H9 (cell line): ENCODE measurements at regions not wholly inside any gene's neighbourhood (a gene's known extent, or its start where the extent isn't known, plus 50 kb on each side); places are given as distances from the start of the nearest gene placed in this dataset.

ENCODE experiments used
- DNase-seq: peaks from one replicate; pipeline ENCODE4 v3.0.0-alpha.2; 2017
- H2AFZ ChIP-seq: one replicate; pipeline ENCODE4 v1.6.1; 2013; ENCODE audit warnings: mild to moderate bottlenecking, low read length, control low read depth, moderate library complexity
- H2AK5ac ChIP-seq: 2 replicates; pipeline ENCODE4 v1.6.1; 2013; ENCODE audit warnings: low read length, control low read depth, mixed read lengths; ENCODE audit not compliant: insufficient read length
- H2BK120ac ChIP-seq: one replicate; pipeline ENCODE4 v1.6.1; 2013; ENCODE audit warnings: low read depth, mild to moderate bottlenecking, low read length, control low read depth, inconsistent platforms; ENCODE audit not compliant: poor library complexity, severe bottlenecking
- H2BK12ac ChIP-seq: 2 replicates; pipeline ENCODE4 v1.6.1; 2013; ENCODE audit warnings: low read length, control low read depth, mixed read lengths, low read depth; ENCODE audit not compliant: insufficient read length
- H2BK15ac ChIP-seq: 2 replicates; pipeline ENCODE4 v1.6.1; 2013; ENCODE audit warnings: low read depth, low read length, control low read depth
- H2BK20ac ChIP-seq: one replicate; pipeline ENCODE4 v1.6.1; 2013; ENCODE audit warnings: low read depth, mild to moderate bottlenecking, low read length, control low read depth, inconsistent platforms; ENCODE audit not compliant: poor library complexity, severe bottlenecking
- H2BK5ac ChIP-seq: 2 replicates; pipeline ENCODE4 v1.6.1; 2013; ENCODE audit warnings: low read length, control low read depth, mixed read lengths; ENCODE audit not compliant: insufficient read length
- H3K14ac ChIP-seq: 2 replicates; pipeline ENCODE4 v1.6.1; 2013; ENCODE audit warnings: low read length, control low read depth; ENCODE audit not compliant: insufficient read depth
- H3K18ac ChIP-seq: 2 replicates; pipeline ENCODE4 v1.6.1; 2013; ENCODE audit warnings: low read depth, mild to moderate bottlenecking, mixed read lengths, low read length, control low read depth; ENCODE audit not compliant: insufficient read length
- H3K23ac ChIP-seq: 2 replicates; pipeline ENCODE4 v1.6.1; 2013; ENCODE audit warnings: low read length, control low read depth, mixed read lengths, low read depth; ENCODE audit not compliant: insufficient read length
- H3K23me2 ChIP-seq: 2 replicates; pipeline ENCODE4 v1.6.1; 2013; ENCODE audit warnings: low read depth, mild to moderate bottlenecking, mixed read lengths, low read length, control low read depth; ENCODE audit not compliant: insufficient read length, poor library complexity, severe bottlenecking
- H3K27ac ChIP-seq: 2 replicates; pipeline ENCODE4 v1.5.1; 2013; ENCODE audit warnings: low read length, control low read depth, mixed read lengths, low read depth; ENCODE audit not compliant: insufficient read length
- H3K27me3 ChIP-seq: 2 replicates; pipeline ENCODE4 v1.6.1; 2013; ENCODE audit warnings: low read length, control low read depth, inconsistent platforms; ENCODE audit not compliant: insufficient read depth
- H3K4ac ChIP-seq: 2 replicates; pipeline ENCODE4 v1.6.1; 2013; ENCODE audit warnings: low read depth, mild to moderate bottlenecking, control low read depth, inconsistent platforms, low read length, moderate library complexity
- H3K4me1 ChIP-seq: 2 replicates; pipeline ENCODE4 v1.6.1; 2013; ENCODE audit warnings: low read length, control low read depth, inconsistent platforms; ENCODE audit not compliant: insufficient read depth
- H3K4me2 ChIP-seq: 2 replicates; pipeline ENCODE4 v1.6.1; 2013; ENCODE audit warnings: low read length, control low read depth, mixed read lengths; ENCODE audit not compliant: insufficient read length, insufficient read depth
- H3K56ac ChIP-seq: 2 replicates; pipeline ENCODE4 v1.6.1; 2013; ENCODE audit warnings: low read depth, mild to moderate bottlenecking, mixed read lengths, low read length, control low read depth; ENCODE audit not compliant: insufficient read length
- H3K79me1 ChIP-seq: 2 replicates; pipeline ENCODE4 v1.6.1; 2013; ENCODE audit warnings: low read depth, mild to moderate bottlenecking, moderate library complexity, low read length, control low read depth, inconsistent platforms; ENCODE audit not compliant: insufficient read depth, poor library complexity, severe bottlenecking
- H3K79me2 ChIP-seq: 2 replicates; pipeline ENCODE4 v1.6.1; 2013; ENCODE audit warnings: low read length, control low read depth, inconsistent platforms; ENCODE audit not compliant: insufficient read depth
- H3K9ac ChIP-seq: 2 replicates; pipeline ENCODE4 v1.6.1; 2013; ENCODE audit warnings: low read length, control low read depth, mixed read lengths; ENCODE audit not compliant: insufficient read length; ENCODE audit errors: extremely low read depth
- H3K9me3 ChIP-seq: one replicate; pipeline ENCODE4 v1.6.1; 2013; ENCODE audit warnings: low read depth, low read length, inconsistent platforms; ENCODE audit not compliant: control insufficient read depth
- H3T11ph ChIP-seq: one replicate; pipeline ENCODE4 v1.6.1; 2013; ENCODE audit warnings: mild to moderate bottlenecking, low read length, control low read depth, inconsistent platforms
- H4K20me1 ChIP-seq: one replicate; pipeline ENCODE4 v1.6.1; 2013; ENCODE audit not compliant: control insufficient read depth, insufficient read length, insufficient read depth
- H4K5ac ChIP-seq: 2 replicates; pipeline ENCODE4 v1.6.1; 2013; ENCODE audit warnings: low read depth, mild to moderate bottlenecking, mixed read lengths, low read length, control low read depth; ENCODE audit not compliant: insufficient read length
- H4K8ac ChIP-seq: replicated peaks from 2 replicates; pipeline ENCODE4 v1.6.1; 2013; ENCODE audit warnings: low read length, control low read depth, mixed read lengths, low read depth; ENCODE audit not compliant: insufficient read length
- H4K91ac ChIP-seq: 2 replicates; pipeline ENCODE4 v1.6.1; 2013; ENCODE audit warnings: low read depth, mild to moderate bottlenecking, moderate library complexity, mixed read lengths, low read length, control low read depth; ENCODE audit not compliant: insufficient read length
- H3K27ac Mint-ChIP-seq, 3 experiments: 2 replicates in 2 of 3; 3 replicates in 1 of 3; pipeline ENCODE4 v1.8.0; 2020 to 2021; ENCODE audit warnings: mixed read lengths in 3 of 3, mild to moderate bottlenecking in 1 of 3, moderate library complexity in 1 of 3
- H3K27me3 Mint-ChIP-seq: 2 replicates; pipeline ENCODE4 v1.8.0; 2021; ENCODE audit warnings: low read depth, mild to moderate bottlenecking, moderate library complexity, mixed read lengths
- H3K36me3 Mint-ChIP-seq, 3 experiments: 2 replicates in 2 of 3; 3 replicates in 1 of 3; pipeline ENCODE4 v1.8.0; 2020 to 2021; ENCODE audit warnings: low read depth in 3 of 3, mixed read lengths in 3 of 3; ENCODE audit not compliant: insufficient read depth in 1 of 3
- H3K4me1 Mint-ChIP-seq, 2 experiments: 2 replicates each; pipeline ENCODE4 v1.8.0; 2020; ENCODE audit warnings: mixed read lengths in 2 of 2
- H3K4me3 Mint-ChIP-seq, 2 experiments: 2 replicates in 1 of 2; 3 replicates in 1 of 2; pipeline ENCODE4 v1.8.0; 2020 to 2021; ENCODE audit warnings: mild to moderate bottlenecking in 2 of 2, mixed read lengths in 2 of 2, moderate library complexity in 1 of 2
- H3K9me3 Mint-ChIP-seq, 2 experiments: 2 replicates in 1 of 2; 3 replicates in 1 of 2; pipeline ENCODE4 v1.8.0; 2020; ENCODE audit warnings: mild to moderate bottlenecking in 2 of 2, mixed read lengths in 2 of 2, moderate library complexity in 1 of 2
- CTCF ChIP-seq: fragments of 200-600 bp; sonication (generic); conservative IDR thresholded peaks from 3 replicates; pipeline ENCODE4 v1.8.0; 2021; ENCODE audit warnings: antibody characterized with exemption, mild to moderate bottlenecking
- WGBS: extraction: QIAGEN DNeasy Blood & Tissue Kit; methylation state at CpG from one replicate; pipeline ENCODE4 v1.1.7; 2013; ENCODE audit warnings: missing lambda C conversion rate, low lambda C conversion rate, mixed read lengths; ENCODE audit not compliant: insufficient read length; ENCODE audit errors: extremely low coverage; 5-methylcytosine and 5-hydroxymethylcytosine counted together

DNA sequence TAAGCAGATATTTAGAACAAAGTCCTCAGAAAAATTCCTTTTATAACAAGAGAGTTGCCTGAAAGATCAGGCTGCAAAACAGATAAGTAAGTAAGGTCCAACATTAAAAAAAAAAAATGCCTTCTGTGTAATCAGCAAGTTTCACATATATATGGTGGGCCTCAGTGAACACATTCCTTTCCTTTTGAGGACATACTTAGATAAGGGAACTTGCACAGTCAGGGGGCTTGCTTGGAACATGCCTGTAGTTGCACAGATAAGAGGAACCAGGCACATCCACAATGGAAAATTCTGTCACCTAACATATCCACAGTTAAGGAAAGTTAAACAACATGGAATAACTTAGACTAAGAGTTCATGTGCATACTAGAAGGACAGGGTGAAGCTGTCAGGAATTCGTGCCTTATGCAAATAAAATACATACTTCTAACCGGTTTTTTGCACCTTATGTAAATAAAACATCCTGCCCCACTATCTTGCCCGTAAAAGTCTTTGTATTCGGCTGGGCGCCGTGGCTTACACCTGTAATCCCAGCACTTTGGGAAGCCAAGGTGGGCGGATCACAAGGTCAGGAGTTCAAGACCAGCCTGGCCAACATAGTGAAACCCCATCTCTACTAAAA lies 257.3 kb downstream of the ZNF33B start:
- Mint-ChIP-seq H3K27me3 (peaks cover 4% of the 10 kb centered on the region), H3K27ac (no peak overlapping the region), H3K4me3 (no peak overlapping the region), H3K9me3 (peaks cover 85 to 94% of the 10 kb centered on the region in 2 experiments), H3K4me1 (no peaks in the 10 kb centered on the region), H3K36me3 (peaks cover 10 to 48% (median 16%) of the 10 kb centered on the region in 3 experiments)
- Histone ChIP-seq H2BK5ac (no peak overlapping the region), H3K14ac (no peak overlapping the region), H3K79me1 (no peaks in the 10 kb centered on the region), H3K27ac (no peak overlapping the region), H4K91ac (no peak overlapping the region), H2BK12ac (no peak overlapping the region), H3K27me3 (no peaks in the 10 kb centered on the region), H3T11ph (no peak overlapping the region), H2AFZ (no peak overlapping the region), H3K9ac (no peak overlapping the region), H3K23ac (no peak overlapping the region), H3K4me2 (no peak overlapping the region), H3K23me2 (no peaks in the 10 kb centered on the region), H3K56ac (no peak overlapping the region), H3K9me3 (peaks cover 56% of the 10 kb centered on the region), H2BK120ac (no peak overlapping the region), H4K8ac (no peak overlapping the region), H2AK5ac (no peak overlapping the region), H3K4ac (no peak overlapping the region), H3K18ac (no peak overlapping the region), H4K20me1 (no peaks in the 10 kb centered on the region), H2BK15ac (no peak overlapping the region), H3K4me1 (no peaks in the 10 kb centered on the region), H2BK20ac (no peak overlapping the region), H4K5ac (no peak overlapping the region), H3K79me2 (no peaks in the 10 kb centered on the region)
- DNase-seq: no peak
- WGBS: no CpG with 5 or more reads among the region's 7 CpGs
- no peak for TF ChIP-seq CTCF
